GM18870 (cell line): ENCODE measurements at regions not wholly inside any gene's neighbourhood (a gene's known extent, or its start where the extent isn't known, plus 50 kb on each side); places are given as distances from the start of the nearest gene placed in this dataset.
"Not testable (repeated sequence)": the region's sequence is repeated elsewhere in the genome, so short reads cannot be mapped to it uniquely, and the experiment has no call there.

ENCODE experiments used
- ATAC-seq: cut with Tn5 transposase; IDR thresholded peaks from one replicate; pipeline ENCODE4 v1.9.1; 2021; ENCODE audit warnings: moderate library complexity; ENCODE audit not compliant: unreplicated experiment

- no peak for ATAC-seq
Observed at GRCh38 chr18:52228166-52228565, 111.8 kb upstream of the DCC start.

DNA sequence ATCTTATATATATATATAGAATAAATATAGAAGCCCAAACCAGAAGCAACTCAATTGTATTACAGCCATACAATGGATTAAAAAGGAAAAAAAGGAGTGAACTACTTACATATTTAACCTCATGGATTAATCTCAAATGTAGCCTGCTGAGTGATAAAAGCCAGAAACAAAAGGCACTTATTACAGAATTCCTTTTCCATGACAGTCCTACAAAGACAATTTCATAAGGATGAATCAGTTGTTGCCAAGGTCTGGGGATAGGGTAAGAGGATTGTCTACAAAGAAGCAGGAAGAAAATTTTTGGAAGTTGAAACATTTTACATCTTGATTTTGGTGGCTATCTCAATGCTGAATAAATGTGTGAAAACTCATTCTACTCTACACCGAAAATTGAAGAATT is 103.9 kb upstream of the DCC start:
- ATAC-seq = no peak

DNA sequence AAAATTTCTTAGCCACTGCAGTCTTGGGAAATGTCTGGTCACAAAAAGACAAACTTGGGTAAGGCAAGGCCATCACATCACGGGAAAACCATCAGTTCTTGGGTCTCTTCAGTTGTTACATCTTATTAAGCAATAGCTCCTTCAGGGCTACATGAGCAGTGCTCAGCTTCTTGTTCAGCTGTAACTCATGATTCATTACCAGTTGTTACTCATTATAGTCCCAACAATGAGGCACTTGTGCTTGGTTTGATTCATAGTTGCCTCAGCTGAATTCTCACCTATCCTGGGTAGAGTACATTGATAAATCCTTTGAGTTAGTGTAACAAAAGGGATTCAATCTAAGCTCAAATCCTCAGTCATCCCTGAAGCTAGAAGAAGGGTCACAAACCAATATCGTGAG is 102.4 kb upstream of the DCC start:
- ATAC-seq = no peak

- no peak for ATAC-seq
Observed at GRCh38 chr18:52242711-52243110, 97.3 kb upstream of the DCC start.

GRCh38 chr18:52244658-52245057 is 95.3 kb upstream of the DCC start:
- ATAC-seq = no peak

DNA sequence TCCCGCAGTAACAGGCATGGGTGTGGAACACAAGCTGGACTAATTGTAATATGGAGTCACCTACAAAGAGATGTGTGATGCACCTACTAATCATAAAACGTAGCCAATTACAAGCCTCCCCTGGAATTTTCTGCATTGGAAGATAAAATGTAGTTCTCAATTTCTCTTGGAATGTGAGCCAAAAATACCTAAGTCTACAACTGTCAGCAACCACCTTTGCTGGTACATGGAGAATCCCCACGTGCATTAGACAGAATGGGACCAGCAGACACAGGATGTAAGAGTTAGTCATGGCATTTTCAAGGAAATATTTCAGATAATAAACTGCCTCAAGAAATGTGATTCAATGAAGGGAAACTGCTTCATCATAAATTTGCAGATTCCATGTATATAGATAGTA is 85.6 kb upstream of the DCC start:
- no peak for ATAC-seq

GRCh38 chr18:52257417-52257816 is 82.6 kb upstream of the DCC start:
- ATAC-seq = not testable (repeated sequence)

DNA sequence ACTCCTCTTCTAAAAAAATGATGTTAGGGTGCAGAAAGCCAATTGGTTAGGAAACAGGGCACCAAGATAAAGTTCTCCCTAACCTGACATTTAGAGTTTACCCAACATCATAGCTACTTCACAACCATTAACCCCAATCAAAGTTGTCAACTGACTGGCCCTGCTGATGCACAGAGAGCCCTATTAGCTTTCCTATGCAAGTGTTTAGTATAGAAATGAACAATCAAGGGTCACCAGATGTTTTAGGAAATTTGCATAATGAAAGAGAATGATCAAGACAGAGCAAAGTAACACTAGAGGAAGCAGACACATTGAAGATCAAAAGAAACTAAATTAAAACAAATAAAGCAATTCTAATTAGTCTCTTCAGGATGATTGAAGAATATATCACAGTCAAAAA is 64.2 kb upstream of the DCC start:
- ATAC-seq = no peak

DNA sequence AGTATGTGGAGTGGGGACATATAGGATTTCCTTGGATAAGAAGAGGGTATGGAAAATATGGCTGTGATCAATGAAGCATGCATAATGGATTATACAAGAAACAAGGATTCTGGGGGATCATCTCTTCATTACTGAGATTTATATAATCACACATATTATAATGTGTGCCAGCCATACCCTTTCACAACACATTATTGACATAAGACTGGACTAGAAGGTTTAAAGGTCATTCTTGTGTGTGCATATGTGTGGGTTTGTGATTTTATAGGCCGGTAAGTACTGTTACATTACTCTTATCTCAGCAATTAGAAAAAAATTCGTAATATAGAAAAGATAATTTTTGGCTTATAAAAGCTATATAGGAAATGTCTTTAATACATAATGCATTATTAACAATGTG is 62.2 kb upstream of the DCC start:
- no peak for ATAC-seq

GRCh38 chr18:52278191-52278590 is 61.8 kb upstream of the DCC start:
- no peak for ATAC-seq

DNA sequence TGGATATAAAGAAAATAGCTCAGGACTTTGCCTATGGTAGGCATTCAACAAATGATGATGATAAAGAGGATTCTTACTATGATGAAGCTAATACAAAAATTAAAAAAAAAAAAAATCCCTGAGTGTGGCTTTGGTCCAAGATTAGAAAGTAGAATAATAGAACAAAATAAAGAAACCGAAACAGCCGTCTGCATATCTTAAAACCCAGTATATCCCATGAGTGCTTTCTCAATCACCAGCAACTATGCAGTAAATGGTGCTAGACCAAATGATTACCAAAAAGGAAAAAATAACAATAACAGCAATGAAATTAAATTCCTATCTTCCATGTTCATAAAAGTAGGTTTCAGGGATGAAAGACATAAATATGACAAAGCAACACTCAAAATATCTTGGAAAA is 59.3 kb upstream of the DCC start:
- ATAC-seq = no peak

GRCh38 chr18:52283927-52284326 is 56.1 kb upstream of the DCC start:
- no peak for ATAC-seq

DNA sequence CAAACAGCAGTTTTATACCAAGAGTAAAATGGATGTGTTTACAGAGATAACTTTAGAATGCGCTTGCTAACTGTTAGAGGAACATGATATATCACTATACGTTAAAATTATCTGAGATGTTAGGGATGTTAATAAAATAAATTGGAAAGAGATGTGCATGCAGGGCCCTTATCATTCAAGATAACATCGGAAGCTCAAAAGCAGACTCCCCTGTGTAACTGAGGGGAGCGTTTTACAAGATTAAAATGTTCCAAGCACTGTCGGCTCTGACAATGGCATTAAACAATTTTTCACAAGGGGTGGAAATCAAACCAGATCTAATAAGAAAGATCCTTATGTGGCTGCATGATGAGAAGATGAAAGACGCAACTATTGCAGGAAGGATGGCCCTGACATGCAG is 53.3 kb upstream of the DCC start:
- ATAC-seq = no peak

- no peak for ATAC-seq
Observed at GRCh38 chr18:52287151-52287550, 52.8 kb upstream of the DCC start.

DNA sequence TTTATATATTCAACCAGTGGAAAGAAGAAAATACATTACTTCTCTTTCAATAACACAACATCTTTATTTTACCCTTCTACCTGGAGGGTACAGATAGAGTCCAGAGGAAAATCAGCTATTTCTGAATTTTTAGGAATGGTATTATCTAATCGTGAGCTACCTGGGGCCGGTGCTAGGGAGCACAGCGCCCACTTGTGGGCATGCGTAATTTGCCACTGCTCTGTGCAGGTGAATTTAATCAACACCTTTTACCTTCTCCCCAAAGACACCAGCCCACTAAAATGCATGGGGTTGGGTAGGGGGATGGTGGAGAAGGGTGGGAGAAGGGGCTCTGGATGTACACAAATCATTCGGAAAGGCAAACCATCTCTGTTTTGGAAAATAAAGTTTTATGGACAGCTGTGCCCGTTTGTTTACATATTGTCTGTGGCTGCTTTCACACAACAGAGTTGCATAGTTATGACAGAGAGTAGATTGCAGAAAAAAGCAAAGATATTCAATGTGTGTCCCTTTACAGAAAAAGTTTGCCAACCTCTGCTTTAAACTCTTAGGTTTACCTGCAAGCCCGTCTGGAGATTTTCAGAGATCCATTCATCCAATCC is 51.5 kb upstream of the DCC start:
- no peak for ATAC-seq

DNA sequence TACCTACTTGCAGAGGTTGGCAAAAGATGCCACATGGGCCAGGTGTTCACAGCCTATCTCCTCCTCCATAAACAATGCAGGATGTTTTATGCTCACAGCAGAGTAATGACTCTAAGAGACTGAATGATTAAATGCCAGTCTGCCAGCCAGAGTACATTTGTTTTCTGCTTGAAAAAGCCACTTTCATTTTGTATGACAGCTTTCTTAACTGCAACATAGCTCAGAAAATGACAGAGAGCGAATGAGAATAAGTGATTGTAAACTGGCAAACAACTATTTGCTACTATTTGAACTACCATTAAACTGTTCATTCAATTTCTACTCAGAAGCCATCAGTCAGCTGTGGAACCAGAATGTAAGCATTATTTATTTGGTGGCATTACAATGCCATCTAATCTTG is 50.6 kb upstream of the DCC start:
- ATAC-seq = no peak
